Peyer's patch (tissue), 4 donors: ENCODE measurements at regions not wholly inside any gene's neighbourhood (a gene's known extent, or its start where the extent isn't known, plus 50 kb on each side); places are given as distances from the start of the nearest gene placed in this dataset.
"Not testable (repeated sequence)": the region's sequence is repeated elsewhere in the genome, so short reads cannot be mapped to it uniquely, and the experiment has no call there.

Experiments
- DNase-seq, 3 donors: peaks; one replicate each; pipeline ENCODE4 v3.0.0-alpha.2; 2017 to 2019
- H3K27ac ChIP-seq, 4 donors: fragments of 200-600 bp; sonication (generic); one replicate each; pipeline ENCODE4 v1.5.1; 2016 to 2019
- H3K27me3 ChIP-seq, 2 donors: fragments of 200-600 bp; sonication (generic); one replicate each; pipeline ENCODE4 v1.5.1; 2019
- H3K36me3 ChIP-seq, 3 donors: fragments of 200-600 bp; sonication (generic); one replicate each; pipeline ENCODE4 v1.5.1; 2016 to 2019
- H3K4me1 ChIP-seq, 4 donors: fragments of 200-600 bp; sonication (generic); one replicate each; pipeline ENCODE4 v1.5.1; 2016 to 2019
- H3K4me3 ChIP-seq, 4 donors: fragments of 200-600 bp; sonication (generic); 1 replicate in 3 of 4; 2 replicates in 1 of 4; pipeline ENCODE4 v1.5.1; 2016 to 2019; ENCODE audit warnings: mild to moderate bottlenecking in 1 of 4
- H3K9me3 ChIP-seq, 4 donors: fragments of 200-600 bp; sonication (generic); one replicate each; pipeline ENCODE4 v1.5.1; 2016 to 2019; ENCODE audit warnings: mild to moderate bottlenecking in 1 of 4
- POLR2A ChIP-seq, 2 donors: fragments of 450-650 bp; IDR thresholded peaks; one replicate each; pipeline ENCODE4 v1.5.1; 2017; ENCODE audit warnings: antibody characterized with exemption in 2 of 2, mild to moderate bottlenecking in 2 of 2, moderate library complexity in 2 of 2
- TF ChIP-seq, protein P1 (sequence below), 6 experiments: fragments of 450-650 bp in 4 of 6; fragments of 200-600 bp in 2 of 6; sonication (generic) in 1 of 6; IDR thresholded peaks; one replicate each; pipeline ENCODE4 v1.5.1; 2017 to 2019; ENCODE audit warnings: antibody characterized with exemption in 6 of 6, mild to moderate bottlenecking in 3 of 6, moderate library complexity in 1 of 6

DNA sequence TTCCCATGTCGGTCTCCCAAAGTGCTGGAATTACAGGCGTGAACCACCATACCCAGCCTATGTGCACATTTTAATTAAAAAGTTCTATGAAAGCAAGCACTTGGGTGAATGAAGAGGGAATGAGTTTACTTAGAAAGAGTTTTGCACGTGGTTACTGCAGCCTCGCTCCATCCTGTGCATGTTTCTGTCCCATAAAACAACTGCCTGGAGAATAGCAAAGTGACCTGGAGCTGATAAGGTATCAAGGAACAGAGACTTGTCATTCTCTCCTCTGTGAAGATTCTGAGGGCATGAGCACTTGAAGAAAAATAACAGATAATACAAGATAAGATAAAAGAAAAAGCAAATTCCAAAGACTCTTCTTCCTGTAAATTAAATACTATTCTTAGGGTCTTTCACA, 112.2 kb upstream of the JCAD start:
- Histone ChIP-seq H3K4me3 (no peak overlapping the region), H3K36me3 (no peaks in the 10 kb centered on the region), H3K9me3 (no peaks in the 10 kb centered on the region), H3K4me1 (no peaks in the 10 kb centered on the region), H3K27ac (no peak overlapping the region), H3K27me3 (no peaks in the 10 kb centered on the region)
- TF ChIP-seq, protein P1, sequence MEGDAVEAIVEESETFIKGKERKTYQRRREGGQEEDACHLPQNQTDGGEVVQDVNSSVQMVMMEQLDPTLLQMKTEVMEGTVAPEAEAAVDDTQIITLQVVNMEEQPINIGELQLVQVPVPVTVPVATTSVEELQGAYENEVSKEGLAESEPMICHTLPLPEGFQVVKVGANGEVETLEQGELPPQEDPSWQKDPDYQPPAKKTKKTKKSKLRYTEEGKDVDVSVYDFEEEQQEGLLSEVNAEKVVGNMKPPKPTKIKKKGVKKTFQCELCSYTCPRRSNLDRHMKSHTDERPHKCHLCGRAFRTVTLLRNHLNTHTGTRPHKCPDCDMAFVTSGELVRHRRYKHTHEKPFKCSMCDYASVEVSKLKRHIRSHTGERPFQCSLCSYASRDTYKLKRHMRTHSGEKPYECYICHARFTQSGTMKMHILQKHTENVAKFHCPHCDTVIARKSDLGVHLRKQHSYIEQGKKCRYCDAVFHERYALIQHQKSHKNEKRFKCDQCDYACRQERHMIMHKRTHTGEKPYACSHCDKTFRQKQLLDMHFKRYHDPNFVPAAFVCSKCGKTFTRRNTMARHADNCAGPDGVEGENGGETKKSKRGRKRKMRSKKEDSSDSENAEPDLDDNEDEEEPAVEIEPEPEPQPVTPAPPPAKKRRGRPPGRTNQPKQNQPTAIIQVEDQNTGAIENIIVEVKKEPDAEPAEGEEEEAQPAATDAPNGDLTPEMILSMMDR (IDR thresholded peaks at IDR 0.05): no peak
- TF ChIP-seq POLR2A (IDR thresholded peaks at IDR 0.05): no peak
- no peak for DNase-seq

DNA sequence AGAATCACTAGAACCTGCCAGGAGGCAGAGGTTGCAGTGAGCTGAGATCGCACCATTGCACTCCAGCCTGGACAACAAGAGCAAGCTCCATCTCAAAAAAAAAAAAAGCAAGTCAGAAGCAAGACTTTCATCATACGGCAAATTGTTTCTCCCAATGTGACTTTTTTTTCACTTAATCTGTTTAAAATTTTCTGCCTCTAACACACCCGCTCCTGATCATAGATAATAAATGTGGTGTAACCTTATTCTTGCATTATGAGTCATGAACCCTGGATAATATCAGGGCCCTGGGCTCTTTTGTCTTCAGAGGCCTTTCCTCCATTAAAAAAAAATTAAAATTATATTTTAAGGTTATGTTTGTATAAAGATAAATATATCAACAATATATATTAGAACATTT, 111.4 kb upstream of the JCAD start:
- Histone ChIP-seq H3K4me1 (no peaks in the 10 kb centered on the region), H3K9me3 (no peaks in the 10 kb centered on the region), H3K4me3 (no peak overlapping the region), H3K27ac (no peak overlapping the region), H3K27me3 (no peaks in the 10 kb centered on the region), H3K36me3 (no peaks in the 10 kb centered on the region)
- no peak for TF ChIP-seq POLR2A (IDR thresholded peaks at IDR 0.05)
- TF ChIP-seq, protein P1 (IDR thresholded peaks at IDR 0.05): no peak
- no peak for DNase-seq

DNA sequence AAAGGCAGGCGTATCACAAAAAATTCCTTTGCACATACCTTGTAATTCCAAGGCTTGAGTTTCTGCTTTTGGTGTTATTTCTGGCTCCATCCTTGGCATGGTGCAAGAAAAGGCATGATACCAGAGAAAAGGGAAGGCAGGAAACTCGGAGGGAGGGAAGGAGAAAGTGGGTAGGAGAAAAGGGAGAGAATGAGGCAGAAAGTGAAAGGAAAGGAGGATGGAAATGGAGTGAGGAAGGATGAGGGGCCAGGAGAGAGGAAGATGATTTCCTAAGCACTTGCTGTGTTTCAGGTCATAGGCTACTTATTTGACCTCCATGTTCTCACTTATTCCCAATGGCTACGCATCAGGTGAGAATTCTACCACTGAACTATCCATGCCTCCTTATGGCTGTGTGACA, 110.8 kb upstream of the JCAD start:
- Histone ChIP-seq H3K36me3 (no peaks in the 10 kb centered on the region), H3K4me1 (no peaks in the 10 kb centered on the region), H3K27me3 (no peaks in the 10 kb centered on the region), H3K9me3 (no peaks in the 10 kb centered on the region), H3K27ac (no peak overlapping the region), H3K4me3 (no peak overlapping the region)
- no peak for DNase-seq
- TF ChIP-seq POLR2A (IDR thresholded peaks at IDR 0.05): no peak
- TF ChIP-seq, protein P1 (IDR thresholded peaks at IDR 0.05): no peak

DNA sequence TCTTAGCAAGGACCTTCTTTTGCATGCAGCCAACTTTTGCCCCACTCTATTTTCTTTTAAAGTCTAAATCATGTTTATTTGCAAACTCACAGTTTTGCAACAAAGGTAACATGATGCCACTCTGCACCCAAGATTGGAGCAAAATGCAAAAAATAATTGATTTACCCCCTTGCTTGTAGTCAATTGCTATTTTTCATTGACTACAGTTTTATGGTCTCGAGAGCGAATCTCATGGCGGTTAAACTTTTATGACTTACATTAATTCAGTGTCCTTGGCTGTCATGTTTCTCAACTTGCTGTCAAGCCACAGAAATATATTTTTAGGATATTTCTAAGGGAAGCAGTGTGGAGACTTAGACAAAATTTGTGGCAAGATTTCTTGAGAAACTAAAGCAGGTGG, 110.0 kb upstream of the JCAD start:
- no peaks in the 10 kb centered on the region for H3K36me3 ChIP-seq
- no peak overlapping the region for H3K4me3 ChIP-seq
- H3K4me1 ChIP-seq: no peaks in the 10 kb centered on the region
- TF ChIP-seq POLR2A (IDR thresholded peaks at IDR 0.05): no peak
- TF ChIP-seq, protein P1 (IDR thresholded peaks at IDR 0.05): no peak
- no peaks in the 10 kb centered on the region for H3K9me3 ChIP-seq
- H3K27ac ChIP-seq: no peak overlapping the region
- no peaks in the 10 kb centered on the region for H3K27me3 ChIP-seq
- no peak for DNase-seq

DNA sequence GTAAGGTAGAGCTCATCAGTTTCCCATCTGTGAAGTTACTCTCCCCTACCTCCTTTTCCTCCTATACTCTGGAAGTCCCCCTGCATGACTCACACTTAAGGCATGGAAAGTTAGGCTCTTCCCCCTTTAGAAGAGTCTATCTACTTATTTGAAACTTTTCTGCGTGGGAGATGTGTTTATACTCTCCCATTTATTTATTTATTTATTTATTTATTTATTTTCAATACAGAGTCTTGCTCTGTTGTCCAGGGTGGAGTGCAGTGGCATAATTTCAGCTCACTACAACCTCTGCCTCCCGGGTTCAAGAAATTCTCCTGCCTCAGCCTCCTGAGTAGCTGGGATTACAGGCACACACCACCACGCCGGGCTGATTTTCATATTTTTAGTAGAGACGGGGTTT, 107.5 kb upstream of the JCAD start:
- no peaks in the 10 kb centered on the region for H3K9me3 ChIP-seq
- no peaks in the 10 kb centered on the region for H3K36me3 ChIP-seq
- DNase-seq: no peak
- H3K27me3 ChIP-seq: no peaks in the 10 kb centered on the region
- no peak overlapping the region for H3K4me3 ChIP-seq
- no peak for TF ChIP-seq POLR2A (IDR thresholded peaks at IDR 0.05)
- TF ChIP-seq, protein P1 (IDR thresholded peaks at IDR 0.05): no peak
- H3K27ac ChIP-seq: no peak overlapping the region
- no peaks in the 10 kb centered on the region for H3K4me1 ChIP-seq

DNA sequence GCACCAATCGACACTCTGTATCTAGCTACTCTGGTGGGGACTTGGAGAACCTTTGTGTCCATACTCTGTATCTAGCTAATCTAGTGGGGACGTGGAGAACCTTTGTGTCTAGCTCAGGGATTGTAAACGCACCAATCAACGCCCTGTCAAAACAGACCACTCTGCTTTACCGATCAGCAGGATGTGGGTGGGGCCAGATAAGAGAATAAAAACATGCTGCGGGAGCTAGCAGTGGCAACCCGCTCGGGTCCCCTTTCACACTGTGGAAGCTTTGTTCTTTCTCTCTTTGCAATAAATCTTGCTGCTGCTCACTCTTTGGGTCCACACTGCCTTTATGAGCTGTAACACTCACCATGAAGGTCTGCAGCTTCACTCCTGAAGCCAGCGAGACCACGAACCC, 104.0 kb upstream of the JCAD start:
- H3K9me3 ChIP-seq, H3K27ac ChIP-seq, H3K36me3 ChIP-seq, DNase-seq, H3K4me1 ChIP-seq, H3K4me3 ChIP-seq, H3K27me3 ChIP-seq: not testable (repeated sequence)

DNA sequence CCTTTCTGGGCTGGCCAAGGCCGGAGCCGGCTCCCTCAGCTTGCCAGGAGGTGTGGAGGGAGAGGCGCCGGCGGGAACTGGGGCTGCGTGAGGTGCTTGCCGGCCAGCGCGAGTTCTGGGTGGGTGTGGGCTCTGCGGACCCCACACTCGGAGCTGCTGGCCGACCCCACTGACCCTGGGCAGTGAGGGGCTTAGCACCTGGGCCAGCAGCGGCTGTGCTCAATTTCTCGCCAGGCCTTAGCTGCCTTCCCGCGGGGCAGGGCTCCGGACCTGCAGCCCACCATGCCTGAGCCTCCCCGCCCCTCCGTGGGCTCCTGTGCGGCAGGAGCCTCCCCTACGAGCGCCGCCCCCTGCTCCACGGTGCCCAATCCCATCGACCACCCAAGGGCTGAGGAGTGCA, 103.4 kb upstream of the JCAD start:
- H3K9me3 ChIP-seq, DNase-seq, H3K4me3 ChIP-seq: not testable (repeated sequence)

More for the DNA sequence above, 103.4 kb upstream of the JCAD start:
- H3K4me1 ChIP-seq, H3K27me3 ChIP-seq, H3K36me3 ChIP-seq, H3K27ac ChIP-seq: not testable (repeated sequence)
